ENCODE measurements at regions not wholly inside any gene's neighbourhood (a gene's known extent, or its start where the extent isn't known, plus 50 kb on each side); places are given as distances from the start of the nearest gene placed in this dataset.

GRCh38 chr5:124056326-124056990 is 544.5 kb downstream of the CSNK1G3 start:
- no peak overlapping the region for H2AFZ ChIP-seq (ENCODE audit: low read length)
- H4K91ac ChIP-seq (replicated peaks; ENCODE audit: insufficient read length, low read length) = no peak overlapping the region
- H2BK5ac ChIP-seq (ENCODE audit: low read depth, low read length) = no peak overlapping the region
- no peak overlapping the region for H3K4me2 ChIP-seq (ENCODE audit: insufficient read depth in 1 of 2, low read depth in 2 of 2, low read length in 2 of 2)
- H3K23ac ChIP-seq (ENCODE audit: insufficient read length) = no peak overlapping the region
- CTCF ChIA-PET (ENCODE audit: partially characterized antibody) = no interaction called here
- H4K20me1 ChIP-seq (replicated peaks in 1 of 2; ENCODE audit: control insufficient read depth in 1 of 2, insufficient read depth in 2 of 2, low read length in 2 of 2) = no peaks in the 10 kb centered on the region
- no peak overlapping the region for H3K56ac ChIP-seq (replicated peaks; ENCODE audit: insufficient read length, low read depth, low read length)
- H3K4me3 ChIP-seq (ENCODE audit: extremely low read depth in 1 of 4, insufficient read depth in 2 of 4, low read depth in 3 of 4, low read length in 4 of 4) = no peak overlapping the region
- H3K14ac ChIP-seq (ENCODE audit: insufficient read length) = no peak overlapping the region
- H3K79me2 ChIP-seq (ENCODE audit: control insufficient read depth in 1 of 2, insufficient read depth in 2 of 2, low read length in 2 of 2) = no peaks in the 10 kb centered on the region
- no peak overlapping the region for H3K4ac ChIP-seq (replicated peaks; ENCODE audit: insufficient read length, low read depth, low read length)
- 0 out of 7 replicates have a peak, but pooled peaks cover 0 to 2% (median 0%) of the 10 kb centered on the region in 4 experiments for H3K27me3 ChIP-seq (replicated peaks in 1 of 4; ENCODE audit: control insufficient read depth in 3 of 4, extremely low read depth in 1 of 4, insufficient read depth in 3 of 4, low read length in 3 of 4)
- H3K23me2 ChIP-seq (ENCODE audit: low read depth, low read length) = no peaks in the 10 kb centered on the region
- WGBS, 2 experiments (ENCODE audit: extremely low coverage in 1 of 2, insufficient coverage in 1 of 2, insufficient read length in 1 of 2, insufficient replicate concordance in 2 of 2, low coverage in 1 of 2, low lambda C conversion rate in 2 of 2, missing lambda C conversion rate in 1 of 2) = 85% methylated on average over 11 of the region's 11 CpGs; no CpG with 5 or more reads in 1 of the 2 experiments
- H3K36me3 ChIP-seq (ENCODE audit: control insufficient read depth in 2 of 4, insufficient read depth in 4 of 4, low read length in 3 of 4) = no peaks in the 10 kb centered on the region
- H4K5ac ChIP-seq (ENCODE audit: insufficient read length, low read depth, low read length) = no peak overlapping the region
- no peak overlapping the region for H2BK120ac ChIP-seq (replicated peaks; ENCODE audit: low read depth, low read length)
- POLR2A ChIA-PET (ENCODE audit: partially characterized antibody) = no interaction called here
- H2AK5ac ChIP-seq (ENCODE audit: low read depth, low read length) = no peak overlapping the region
- DNase-seq (ENCODE audit: low read depth in 1 of 2, low spot score in 2 of 2) (no peak), FAIRE-seq (no peak)
- H3K79me1 ChIP-seq (ENCODE audit: low read depth, low read length) = no peaks in the 10 kb centered on the region
- no peak overlapping the region for H2BK15ac ChIP-seq (ENCODE audit: low read length)
- no peaks in the 10 kb centered on the region for H3K9me3 ChIP-seq (ENCODE audit: insufficient read depth in 2 of 2, low read depth in 1 of 2, low read length in 1 of 2)
- no peak overlapping the region for H3K27ac ChIP-seq (ENCODE audit: low read depth, low read length)
- no peak overlapping the region for H3K18ac ChIP-seq (ENCODE audit: extremely low read depth, low read length)
- H2BK12ac ChIP-seq (ENCODE audit: low read depth, low read length) = no peak overlapping the region
- no peak overlapping the region for H2BK20ac ChIP-seq (ENCODE audit: low read length)
- H3K9ac ChIP-seq (replicated peaks in 1 of 4; ENCODE audit: extremely low read depth in 1 of 4, low read depth in 3 of 4, low read length in 3 of 4) = no peak overlapping the region
- H3K4me1 ChIP-seq (replicated peaks in 1 of 4; ENCODE audit: control insufficient read depth in 3 of 4, insufficient read depth in 4 of 4, low read length in 3 of 4) = no peaks in the 10 kb centered on the region
- no peak overlapping the region for H4K8ac ChIP-seq (ENCODE audit: extremely low read depth, insufficient read depth, low read length)
- TF ChIP-seq, protein P1, sequence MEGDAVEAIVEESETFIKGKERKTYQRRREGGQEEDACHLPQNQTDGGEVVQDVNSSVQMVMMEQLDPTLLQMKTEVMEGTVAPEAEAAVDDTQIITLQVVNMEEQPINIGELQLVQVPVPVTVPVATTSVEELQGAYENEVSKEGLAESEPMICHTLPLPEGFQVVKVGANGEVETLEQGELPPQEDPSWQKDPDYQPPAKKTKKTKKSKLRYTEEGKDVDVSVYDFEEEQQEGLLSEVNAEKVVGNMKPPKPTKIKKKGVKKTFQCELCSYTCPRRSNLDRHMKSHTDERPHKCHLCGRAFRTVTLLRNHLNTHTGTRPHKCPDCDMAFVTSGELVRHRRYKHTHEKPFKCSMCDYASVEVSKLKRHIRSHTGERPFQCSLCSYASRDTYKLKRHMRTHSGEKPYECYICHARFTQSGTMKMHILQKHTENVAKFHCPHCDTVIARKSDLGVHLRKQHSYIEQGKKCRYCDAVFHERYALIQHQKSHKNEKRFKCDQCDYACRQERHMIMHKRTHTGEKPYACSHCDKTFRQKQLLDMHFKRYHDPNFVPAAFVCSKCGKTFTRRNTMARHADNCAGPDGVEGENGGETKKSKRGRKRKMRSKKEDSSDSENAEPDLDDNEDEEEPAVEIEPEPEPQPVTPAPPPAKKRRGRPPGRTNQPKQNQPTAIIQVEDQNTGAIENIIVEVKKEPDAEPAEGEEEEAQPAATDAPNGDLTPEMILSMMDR (IDR thresholded peaks at IDR 0.05; ENCODE audit: control extremely low read depth in 1 of 3, insufficient read depth in 1 of 3, low read depth in 1 of 3, low read length in 3 of 3) = no peak

Data from H1 (cell line).